SW480 (cell line): ENCODE measurements at regions not wholly inside any gene's neighbourhood (a gene's known extent, or its start where the extent isn't known, plus 50 kb on each side); places are given as distances from the start of the nearest gene placed in this dataset.

Source experiments
- DNase-seq: peaks from one replicate; pipeline ENCODE4 v3.0.0-alpha.2; 2016; ENCODE audit warnings: low spot score

GRCh38 chr21:39054066-39054465, 129.2 kb downstream of the PSMG1 start:
- DNase-seq, result no peak

GRCh38 chr21:39053126-39053525, 130.1 kb downstream of the PSMG1 start:
- no peak for DNase-seq

- DNase-seq, result no peak
Measured at GRCh38 chr21:39052718-39053117, 130.5 kb downstream of the PSMG1 start.

- DNase-seq, result no peak
Measured at GRCh38 chr21:39051588-39051949, 131.7 kb downstream of the PSMG1 start.

GRCh38 chr21:39050841-39051587, 132.2 kb downstream of the PSMG1 start:
- DNase-seq, result no peak

GRCh38 chr21:39048574-39048973, 134.7 kb downstream of the PSMG1 start:
- DNase-seq, result no peak

GRCh38 chr21:39048064-39048463, 135.2 kb downstream of the PSMG1 start:
- DNase-seq, result peak; percentile 41

- no peak for DNase-seq
Measured at GRCh38 chr21:39047046-39047445, 136.2 kb downstream of the PSMG1 start.

- no peak for DNase-seq
Measured at GRCh38 chr21:39046236-39046916, 136.9 kb downstream of the PSMG1 start.

GRCh38 chr21:39041816-39042215, 141.4 kb downstream of the PSMG1 start:
- no peak for DNase-seq

GRCh38 chr21:39040494-39041110, 142.6 kb downstream of the PSMG1 start:
- DNase-seq, result no peak

GRCh38 chr21:39037807-39038405, 145.3 kb downstream of the PSMG1 start:
- no peak for DNase-seq

GRCh38 chr21:39036581-39036980, 146.7 kb downstream of the PSMG1 start:
- DNase-seq, result no peak

GRCh38 chr21:39034590-39035536, 148.4 kb downstream of the PSMG1 start:
- no peak for DNase-seq

GRCh38 chr21:39033878-39034589, 149.2 kb downstream of the PSMG1 start:
- DNase-seq, result peak; percentile 69

- DNase-seq, result peak; percentile 74
Measured at GRCh38 chr21:39029900-39030884, 153.1 kb downstream of the PSMG1 start.

GRCh38 chr21:39029086-39029755, 154.0 kb downstream of the PSMG1 start:
- DNase-seq, result no peak

- DNase-seq, result no peak
Measured at GRCh38 chr21:39025198-39025597, 158.1 kb downstream of the PSMG1 start.

- no peak for DNase-seq
Measured at GRCh38 chr21:39024538-39024937, 158.7 kb downstream of the PSMG1 start.
